ENCODE measurements at regions not wholly inside any gene's neighbourhood (a gene's known extent, or its start where the extent isn't known, plus 50 kb on each side); places are given as distances from the start of the nearest gene placed in this dataset.

- no peak for DNase-seq (ENCODE audit: low spot score)
- ChIA-PET POLR2A (ENCODE audit: low non-redundant PET) (no interaction called here), CTCF (no interaction called here)
- no peak for TF ChIP-seq CTCF (conservative IDR thresholded peaks at IDR 0.05; ENCODE audit: low read depth)
- no peak overlapping the region for H3K27ac ChIP-seq
Observed at GRCh38 chr6:1015825-1016224, 296.1 kb upstream of the FOXQ1 start.

- TF ChIP-seq CTCF (conservative IDR thresholded peaks at IDR 0.05; ENCODE audit: low read depth): no peak
- no peak for DNase-seq (ENCODE audit: low spot score)
- no peak overlapping the region for H3K27ac ChIP-seq
- ChIA-PET CTCF (no interaction called here), POLR2A (ENCODE audit: low non-redundant PET) (no interaction called here)
Observed at GRCh38 chr6:1014431-1014807, 297.5 kb upstream of the FOXQ1 start.

- TF ChIP-seq CTCF (conservative IDR thresholded peaks at IDR 0.05; ENCODE audit: low read depth): no peak
- no peak overlapping the region for H3K27ac ChIP-seq
- POLR2A ChIA-PET (ENCODE audit: low non-redundant PET): no interaction called here
- CTCF ChIA-PET: interaction anchor here (0.6 kb wide), 1 partner anchor 31 kb away, joined by 4 read pairs; no protein-coding TSS in a partner anchor
- no peak for DNase-seq (ENCODE audit: low spot score)
Observed at GRCh38 chr6:1013656-1014430, 298.1 kb upstream of the FOXQ1 start.

GRCh38 chr6:1009103-1009502 is 302.8 kb upstream of the FOXQ1 start:
- no peak overlapping the region for H3K27ac ChIP-seq
- TF ChIP-seq CTCF (conservative IDR thresholded peaks at IDR 0.05; ENCODE audit: low read depth): no peak
- ChIA-PET POLR2A (ENCODE audit: low non-redundant PET) (no interaction called here), CTCF (no interaction called here)
- no peak for DNase-seq (ENCODE audit: low spot score)

GRCh38 chr6:1007159-1007558 is 304.7 kb upstream of the FOXQ1 start:
- ChIA-PET CTCF (interaction anchor here (0.5 kb wide), 1 partner anchor 13 kb away, joined by 4 read pairs; no protein-coding TSS in a partner anchor), POLR2A (ENCODE audit: low non-redundant PET) (no interaction called here)
- DNase-seq (ENCODE audit: low spot score): no peak
- H3K27ac ChIP-seq: no peak overlapping the region
- no peak for TF ChIP-seq CTCF (conservative IDR thresholded peaks at IDR 0.05; ENCODE audit: low read depth)

- CTCF ChIA-PET: no interaction called here
- H3K27ac ChIP-seq: no peak overlapping the region
- peak; percentile 44 for DNase-seq (ENCODE audit: low spot score)
- no peak for TF ChIP-seq CTCF (conservative IDR thresholded peaks at IDR 0.05; ENCODE audit: low read depth)
- POLR2A ChIA-PET (ENCODE audit: low non-redundant PET): no interaction called here
Observed at GRCh38 chr6:1004885-1005630, 306.8 kb upstream of the FOXQ1 start.

Measured in RWPE1 (cell line).